Transverse colon (tissue), 4 donors: ENCODE measurements at regions not wholly inside any gene's neighbourhood (a gene's known extent, or its start where the extent isn't known, plus 50 kb on each side); places are given as distances from the start of the nearest gene placed in this dataset.

Experiments used
- DNase-seq: peaks from one replicate; pipeline ENCODE4 v3.0.0-alpha.2; 2019
- H3K27ac ChIP-seq, 4 donors: fragments of 200-600 bp; sonication (generic); 2 replicates each; pipeline ENCODE4 v1.5.1; 2016 to 2018; ENCODE audit warnings: inconsistent platforms in 4 of 4
- H3K27me3 ChIP-seq: fragments of 200-600 bp; sonication (generic); 2 replicates; pipeline ENCODE4 v1.5.1; 2017; ENCODE audit warnings: inconsistent platforms
- H3K36me3 ChIP-seq, 4 donors: fragments of 200-600 bp; sonication (generic); 2 replicates each; pipeline ENCODE4 v1.5.1; 2017 to 2019; ENCODE audit warnings: inconsistent platforms in 4 of 4
- H3K4me1 ChIP-seq, 4 donors: fragments of 200-600 bp; sonication (generic); 2 replicates each; pipeline ENCODE4 v1.5.1; 2017 to 2020; ENCODE audit warnings: inconsistent platforms in 4 of 4
- H3K4me3 ChIP-seq, 4 donors: fragments of 200-600 bp; sonication (generic); 1 replicate in 1 of 4; 2 replicates in 3 of 4; pipeline versions ENCODE4 v1.5.1 to v1.6.1; 2017 to 2019; ENCODE audit warnings: inconsistent platforms in 4 of 4
- H3K9me3 ChIP-seq, 2 donors: fragments of 200-600 bp; sonication (generic); 2 replicates each; pipeline ENCODE4 v1.5.1; 2017 to 2019; ENCODE audit warnings: inconsistent platforms in 2 of 2
- CTCF ChIP-seq, 5 experiments: fragments of 200-600 bp in 3 of 5; fragments of 450-650 bp in 2 of 5; sonication (generic) in 3 of 5; IDR thresholded peaks; 1 replicate in 2 of 5; 2 replicates in 3 of 5; pipeline ENCODE4 v1.5.1; 2016 to 2017; ENCODE audit warnings: antibody characterized with exemption in 5 of 5, inconsistent platforms in 3 of 5, mild to moderate bottlenecking in 2 of 5, moderate library complexity in 1 of 5
- EP300 ChIP-seq: sonication (generic); formaldehyde crosslinking; IDR thresholded peaks from one replicate; pipeline ENCODE4 v1.6.1; 2017; ENCODE audit warnings: antibody characterized with exemption, low read depth
- POLR2A ChIP-seq: fragments of 450-650 bp; IDR thresholded peaks from one replicate; pipeline ENCODE4 v1.6.1; 2016; ENCODE audit warnings: antibody characterized with exemption, mild to moderate bottlenecking, moderate library complexity
- POLR2AphosphoS5 ChIP-seq, 3 donors: sonication (generic); formaldehyde crosslinking; IDR thresholded peaks; one replicate each; pipeline ENCODE4 v1.6.1; 2016; ENCODE audit warnings: antibody characterized with exemption in 3 of 3
- WGBS, 2 donors: methylation state at CpG; one replicate each; pipeline ENCODE4 v1.1.5; 2018; ENCODE audit warnings: low coverage in 1 of 2; 5-methylcytosine and 5-hydroxymethylcytosine counted together
- in situ Hi-C, 4 donors: fragments of 200-750 bp; cut with MboI; loops; one replicate each; pipeline versions ENCODE4 v1.15.0 to v1.15.1; 2017; ENCODE audit warnings: low sequenced_read_pairs in 3 of 4, low pct_ligation_motif_present in 1 of 4, low pct_unique_long_range_greater_than_20kb in 1 of 4
- intact Hi-C: fragments of 100-400 bp; cut with DNase I; formaldehyde crosslinking; loops from one replicate; pipeline ENCODE4 v1.15.1; 2023; ENCODE audit warnings: low total_unique reads

GRCh38 chr12:24363177-24363754 lies 413.8 kb upstream of the SOX5 start:
- Histone ChIP-seq H3K36me3 (no peaks in the 10 kb centered on the region), H3K4me3 (no peak overlapping the region), H3K4me1 (peaks cover 0 to 7% (median 0%) of the 10 kb centered on the region in 4 donors), H3K27ac (no peak overlapping the region), H3K9me3 (no peaks in the 10 kb centered on the region), H3K27me3 (no peaks in the 10 kb centered on the region)
- intact Hi-C loops, result no loop called here
- TF ChIP-seq POLR2A, result no peak
- 62 to 83% methylated on average over 3 of the region's 3 CpGs for WGBS, 2 donors
- no peak for DNase-seq
- in situ Hi-C loops, result no loop called here

DNA sequence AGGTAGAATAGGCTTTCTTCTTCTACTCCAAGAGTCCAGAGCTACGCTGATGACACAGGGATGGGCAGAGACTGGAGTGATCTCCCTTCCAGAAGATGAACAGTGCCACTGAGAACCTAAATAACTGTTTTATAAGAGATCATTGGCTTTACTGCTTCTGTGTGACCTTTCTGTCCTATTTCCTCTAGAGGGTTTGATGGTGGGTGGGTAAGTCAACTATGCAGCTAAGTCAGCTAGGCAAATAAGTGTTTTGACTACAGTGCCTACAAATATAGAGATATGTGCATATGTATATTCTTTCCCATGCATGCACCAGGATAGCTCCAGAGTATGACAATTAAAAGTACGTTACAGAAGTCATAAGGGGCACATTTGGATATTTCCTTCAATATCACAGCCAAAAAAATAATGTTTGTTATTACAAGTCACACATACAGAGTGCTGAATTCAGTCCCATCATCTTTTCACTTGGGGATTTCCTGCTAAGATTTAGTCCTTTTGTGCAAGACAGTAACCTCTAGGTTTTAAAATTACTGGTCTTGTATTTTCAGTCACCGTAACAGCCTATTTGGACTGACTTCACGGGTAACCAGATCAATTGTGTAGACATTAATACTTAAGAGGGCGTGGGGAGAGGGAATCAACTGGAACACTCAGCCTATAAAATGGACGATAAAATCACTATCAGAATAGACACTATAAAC lies 412.6 kb upstream of the SOX5 start:
- DNase-seq, result no peak
- TF ChIP-seq POLR2A (no peak), EP300 (no peak), CTCF (IDR thresholded peaks at IDR 0.05) (no peak), POLR2AphosphoS5 (IDR thresholded peaks at IDR 0.05) (no peak)
- H3K9me3 ChIP-seq, result no peaks in the 10 kb centered on the region
- WGBS, 2 donors, result 63 to 77% methylated on average over 5 to 6 of the region's 6 CpGs
- in situ Hi-C loops, result no loop called here
- intact Hi-C loops, result no loop called here
- H3K4me1 ChIP-seq, result peaks cover 0 to 7% (median 0%) of the 10 kb centered on the region in 4 donors
- no peak overlapping the region for H3K27ac ChIP-seq
- no peaks in the 10 kb centered on the region for H3K36me3 ChIP-seq
- H3K4me3 ChIP-seq, result no peak overlapping the region
- H3K27me3 ChIP-seq, result no peaks in the 10 kb centered on the region

DNA sequence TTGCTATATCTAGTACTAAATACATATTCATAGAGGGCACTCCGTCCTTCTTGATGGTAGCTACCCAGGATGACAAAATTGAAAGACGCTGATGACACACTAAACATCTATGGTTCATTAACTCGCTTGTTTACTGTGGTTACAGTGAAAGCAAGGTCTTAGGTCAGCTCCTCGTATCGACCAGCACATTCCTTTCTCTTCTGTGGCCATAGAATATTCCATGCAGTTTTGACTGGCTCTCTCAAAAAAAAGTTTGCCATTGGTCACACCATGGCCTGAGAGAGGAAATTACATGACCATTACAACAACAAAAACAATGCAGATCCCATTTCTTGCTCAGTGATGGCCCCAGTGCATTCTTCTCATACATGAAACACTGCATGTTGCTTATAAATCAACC lies 411.4 kb upstream of the SOX5 start:
- intact Hi-C loops, result no loop called here
- Histone ChIP-seq H3K27ac (no peak overlapping the region), H3K9me3 (no peaks in the 10 kb centered on the region), H3K36me3 (no peaks in the 10 kb centered on the region), H3K4me1 (peaks cover 0 to 7% (median 0%) of the 10 kb centered on the region in 4 donors), H3K4me3 (no peak overlapping the region), H3K27me3 (no peaks in the 10 kb centered on the region)
- in situ Hi-C loops, result no loop called here
- no peak for TF ChIP-seq POLR2AphosphoS5 (IDR thresholded peaks at IDR 0.05)
- TF ChIP-seq EP300, result no peak
- no peak for TF ChIP-seq CTCF (IDR thresholded peaks at IDR 0.05)
- TF ChIP-seq POLR2A, result no peak
- 64 to 82% methylated on average over 3 to 5 of the region's 5 CpGs for WGBS, 2 donors
- DNase-seq, result no peak

- TF ChIP-seq POLR2A (no peak), POLR2AphosphoS5 (IDR thresholded peaks at IDR 0.05) (no peak), EP300 (no peak), CTCF (IDR thresholded peaks at IDR 0.05) (no peak)
- Histone ChIP-seq H3K36me3 (no peaks in the 10 kb centered on the region), H3K4me1 (peaks cover 0 to 7% (median 0%) of the 10 kb centered on the region in 4 donors), H3K4me3 (no peak overlapping the region), H3K27me3 (no peaks in the 10 kb centered on the region), H3K27ac (no peak overlapping the region), H3K9me3 (no peaks in the 10 kb centered on the region)
- WGBS, 2 donors, result 67 to 83% methylated on average over 4 of the region's 4 CpGs
- intact Hi-C loops (no loop called here), in situ Hi-C loops (no loop called here)
- no peak for DNase-seq
Measured at GRCh38 chr12:24360461-24360860, 411.0 kb upstream of the SOX5 start.

GRCh38 chr12:24360057-24360456 lies 410.6 kb upstream of the SOX5 start:
- Histone ChIP-seq H3K36me3 (no peaks in the 10 kb centered on the region), H3K27ac (no peak overlapping the region), H3K27me3 (no peaks in the 10 kb centered on the region), H3K9me3 (no peaks in the 10 kb centered on the region), H3K4me1 (peaks cover 0 to 7% (median 0%) of the 10 kb centered on the region in 4 donors), H3K4me3 (no peak overlapping the region)
- TF ChIP-seq POLR2A, result no peak
- no peak for TF ChIP-seq EP300
- no peak for TF ChIP-seq POLR2AphosphoS5 (IDR thresholded peaks at IDR 0.05)
- no peak for TF ChIP-seq CTCF (IDR thresholded peaks at IDR 0.05)
- no peak for DNase-seq
- intact Hi-C loops, result no loop called here
- in situ Hi-C loops, result no loop called here
- 50 to 75% methylated on average over 1 of the region's 1 CpG for WGBS, 2 donors
